ENCODE measurements at regions not wholly inside any gene's neighbourhood (a gene's known extent, or its start where the extent isn't known, plus 50 kb on each side); places are given as distances from the start of the nearest gene placed in this dataset.
"Not testable (repeated sequence)": the region's sequence is repeated elsewhere in the genome, so short reads cannot be mapped to it uniquely, and the experiment has no call there.

GRCh38 chr15:77896147-77897112, 181.1 kb downstream of the TBC1D2B start:
- DNase-seq (ENCODE audit: low read depth): not testable (repeated sequence)

DNA sequence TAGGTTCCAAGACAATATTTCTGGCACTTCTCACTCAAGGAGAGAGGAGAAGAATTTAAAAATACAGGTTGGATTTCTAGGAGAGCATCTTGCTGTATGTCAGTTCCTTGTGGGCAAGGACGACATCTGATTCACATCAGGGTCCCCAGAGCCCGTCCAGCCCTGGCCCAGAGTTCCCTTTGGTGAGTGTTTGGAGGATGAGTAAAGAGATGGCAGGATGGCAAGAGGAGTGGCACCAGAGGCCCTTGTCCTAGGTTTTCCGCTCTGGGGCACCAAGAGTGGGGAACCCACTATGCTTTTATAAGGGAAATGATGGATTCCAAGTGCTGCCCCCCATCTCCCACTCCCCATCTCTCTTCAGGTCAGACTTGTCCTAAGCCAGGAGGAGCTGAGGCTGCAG, 181.8 kb downstream of the TBC1D2B start:
- DNase-seq (ENCODE audit: low read depth): no peak

DNA sequence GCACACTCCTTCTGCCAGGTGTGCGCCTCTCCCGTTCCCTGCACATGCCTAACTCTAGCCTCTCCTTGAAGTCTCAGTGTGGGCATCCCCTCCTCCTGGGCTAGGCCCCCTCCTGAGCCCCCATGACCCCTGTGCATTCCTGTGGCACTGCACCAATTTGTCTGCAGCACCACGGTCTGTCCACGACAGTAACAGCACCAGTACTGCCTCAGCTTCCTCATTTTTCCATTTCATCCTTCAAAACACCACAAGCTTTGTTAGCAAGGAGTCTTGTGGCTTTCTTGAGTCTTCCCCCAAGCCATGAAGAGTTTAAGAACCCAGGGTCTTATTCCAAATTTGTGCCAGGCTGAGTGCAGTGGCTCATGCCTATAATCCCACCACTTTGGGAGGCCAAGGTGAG, 182.4 kb downstream of the TBC1D2B start:
- DNase-seq (ENCODE audit: low read depth): not testable (repeated sequence)

DNA sequence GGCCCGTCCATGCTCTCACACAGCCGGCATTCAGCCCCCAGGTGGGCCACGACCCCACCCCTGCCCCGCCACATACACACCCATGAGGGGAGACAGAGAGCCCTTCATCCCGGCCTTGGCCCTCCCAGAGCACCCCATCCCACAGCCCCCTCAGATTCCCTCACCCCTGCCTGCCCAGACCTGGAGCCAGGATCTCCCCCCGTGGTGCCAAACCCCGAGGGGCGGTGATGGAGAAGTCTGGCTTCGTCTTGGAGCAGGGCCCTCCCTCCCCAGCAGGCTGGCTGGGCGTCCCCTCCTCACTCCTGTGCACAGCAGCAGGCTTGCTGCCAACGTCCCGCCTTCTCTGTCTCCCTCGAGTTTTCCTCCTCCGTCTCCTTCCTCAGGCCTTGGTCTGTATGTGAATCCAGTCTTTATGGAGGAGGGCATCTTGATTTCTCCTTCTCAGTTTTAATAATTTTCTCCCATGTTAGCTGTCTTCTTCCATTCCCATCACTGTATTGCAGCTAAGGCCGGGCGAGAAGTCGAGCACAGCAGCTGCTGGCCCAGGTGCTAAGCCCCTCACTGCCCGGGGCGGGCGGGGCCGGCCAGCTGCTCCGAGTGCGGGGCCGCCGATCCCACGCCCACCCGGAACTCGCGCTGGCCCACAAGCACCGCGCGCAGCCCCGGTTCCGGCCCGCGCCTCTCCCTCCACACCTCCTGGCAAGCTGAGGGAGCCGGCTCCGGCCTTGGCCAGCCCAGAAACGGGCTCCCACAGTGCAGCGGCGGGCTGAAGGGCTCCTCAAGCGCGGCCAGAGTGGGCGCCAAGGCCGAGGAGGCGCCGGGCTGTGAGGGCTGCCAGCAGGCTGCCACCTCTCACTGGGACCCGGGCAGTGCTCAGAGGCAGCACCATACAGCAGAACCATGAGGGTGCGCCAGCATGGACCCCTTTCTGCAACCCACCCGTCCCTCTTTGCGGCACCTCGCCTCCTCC, 183.6 kb downstream of the TBC1D2B start:
- DNase-seq (ENCODE audit: low read depth): not testable (repeated sequence)

GRCh38 chr15:77893246-77893645, 184.3 kb downstream of the TBC1D2B start:
- DNase-seq (ENCODE audit: low read depth): not testable (repeated sequence)

- DNase-seq (ENCODE audit: low read depth): no peak
These were observed 185.2 kb downstream of the TBC1D2B start for GRCh38 chr15:77892335-77892734.

- DNase-seq (ENCODE audit: low read depth): peak; percentile 42
These were observed 185.6 kb downstream of the TBC1D2B start for GRCh38 chr15:77891862-77892261.

DNA sequence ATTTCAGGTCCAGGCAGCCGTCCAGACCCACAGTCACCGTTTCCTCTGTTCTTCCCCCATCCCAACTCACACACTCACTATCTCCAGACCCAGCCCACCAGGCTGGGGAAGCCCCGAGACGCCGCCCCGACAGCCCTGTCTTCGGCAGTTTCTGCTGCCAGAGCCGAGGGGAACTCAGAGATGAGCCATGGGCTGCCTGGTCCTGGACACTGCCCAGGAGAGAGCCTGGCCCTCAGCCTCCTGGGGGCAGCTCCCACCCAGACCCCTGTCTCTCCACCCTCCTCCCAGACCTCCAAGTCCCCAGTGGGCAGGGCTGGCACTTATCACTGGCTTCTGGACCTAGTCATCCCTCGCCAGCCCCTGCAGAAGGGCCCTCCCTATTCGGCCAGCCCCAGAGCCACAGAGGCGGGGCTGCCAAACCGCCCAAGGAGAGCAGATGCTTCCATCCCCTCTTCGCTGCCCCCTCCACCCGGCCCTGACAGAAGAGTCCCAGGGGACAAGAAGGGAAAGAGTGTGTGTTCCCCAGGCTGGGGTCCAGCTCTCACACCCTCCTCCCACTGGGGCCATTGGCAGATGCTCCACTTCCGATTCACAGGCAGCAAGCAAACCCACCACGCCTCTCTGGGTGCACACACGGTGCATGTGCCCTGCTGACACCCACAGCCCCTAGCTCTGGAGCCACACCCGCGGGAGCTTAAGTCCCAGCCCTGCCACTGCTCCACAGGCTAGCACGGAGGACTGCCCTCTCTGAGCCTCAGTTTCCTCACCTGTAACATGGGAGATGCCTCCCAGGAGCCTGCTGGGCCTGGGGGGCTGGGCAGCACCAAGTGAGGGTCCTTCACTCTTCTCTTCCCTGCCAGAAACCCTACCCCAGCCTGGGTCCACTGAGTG, 186.4 kb downstream of the TBC1D2B start:
- peak; percentile 78 for DNase-seq (ENCODE audit: low read depth)

- DNase-seq (ENCODE audit: low read depth): not testable (repeated sequence)
These were observed 187.4 kb downstream of the TBC1D2B start for GRCh38 chr15:77889828-77890725.

- peak; percentile 54 for DNase-seq (ENCODE audit: low read depth)
These were observed 188.3 kb downstream of the TBC1D2B start for GRCh38 chr15:77889009-77889806.

DNA sequence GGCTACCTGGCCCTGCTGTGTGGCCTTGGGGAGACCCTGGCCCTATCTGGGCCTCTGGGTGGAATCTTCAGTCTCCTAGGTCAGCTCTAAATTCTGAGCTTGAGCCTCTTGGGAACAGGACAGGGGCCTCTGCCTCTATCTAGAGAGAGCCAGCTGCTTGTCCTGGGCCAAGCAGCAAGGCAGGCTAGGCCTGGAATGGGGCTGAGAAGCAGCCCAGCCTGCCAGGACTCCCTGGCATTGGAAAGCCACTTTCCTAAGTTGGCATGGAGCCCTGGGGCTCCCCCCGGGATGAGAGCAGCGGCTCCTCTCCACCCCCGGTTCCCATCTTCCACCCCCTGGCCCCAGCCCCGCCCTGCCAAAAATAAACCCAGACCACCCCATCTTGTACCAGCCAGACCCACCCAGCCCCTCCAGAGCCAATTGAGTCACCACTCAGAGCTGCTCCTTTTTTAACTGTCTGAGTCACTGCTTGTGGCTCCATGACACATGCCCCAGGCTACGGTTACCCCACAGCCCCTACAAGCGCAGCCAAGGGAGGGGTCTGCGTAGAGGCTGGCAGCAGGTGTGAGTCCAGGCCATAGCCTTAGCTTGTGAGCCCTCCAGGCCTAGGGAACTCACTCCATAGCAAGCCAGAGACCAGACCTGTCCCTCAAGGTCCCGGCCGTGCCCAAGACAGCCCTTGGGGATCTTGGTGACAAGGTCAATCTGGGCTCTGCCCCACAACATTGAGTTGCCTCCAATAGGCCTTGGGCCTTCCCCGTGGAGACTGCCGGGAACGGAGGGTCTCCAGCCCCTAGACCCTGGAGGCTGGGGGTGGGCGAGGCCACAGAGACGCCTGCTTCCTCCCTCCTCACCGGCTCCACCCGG, 189.7 kb downstream of the TBC1D2B start:
- peak; percentile 41 for DNase-seq (ENCODE audit: low read depth)

DNA sequence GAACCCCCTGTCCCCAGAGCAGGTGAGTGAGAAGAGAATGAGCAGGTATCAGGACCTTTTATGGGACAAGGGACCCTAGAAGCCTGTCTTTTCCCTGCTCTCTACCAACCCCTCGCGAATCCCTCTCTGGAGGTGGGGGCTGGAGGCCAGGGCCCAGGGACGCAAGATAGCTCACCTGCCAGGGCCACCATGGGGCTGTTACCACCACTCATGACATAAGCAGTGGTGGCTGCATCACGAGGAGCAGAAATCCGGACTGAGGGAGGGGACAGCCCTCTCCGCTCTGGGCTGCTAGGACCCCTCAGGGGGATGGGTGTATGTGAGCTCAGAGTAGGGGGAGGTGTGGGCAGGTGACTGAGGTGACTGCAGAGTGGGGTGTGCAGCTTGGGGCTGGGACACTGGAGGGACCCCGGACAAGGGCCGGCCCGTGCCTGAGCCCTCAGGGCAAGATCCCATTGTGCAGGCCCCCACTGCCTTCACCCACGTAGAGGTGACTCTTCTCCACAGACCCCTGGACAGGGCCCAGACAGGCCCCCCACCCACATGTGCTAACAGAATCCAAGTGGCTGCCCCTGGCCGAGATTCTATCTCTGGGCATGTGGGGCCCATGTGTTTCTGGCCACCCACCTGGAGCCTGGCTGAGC, 190.6 kb downstream of the TBC1D2B start:
- DNase-seq (ENCODE audit: low read depth): no peak

DNA sequence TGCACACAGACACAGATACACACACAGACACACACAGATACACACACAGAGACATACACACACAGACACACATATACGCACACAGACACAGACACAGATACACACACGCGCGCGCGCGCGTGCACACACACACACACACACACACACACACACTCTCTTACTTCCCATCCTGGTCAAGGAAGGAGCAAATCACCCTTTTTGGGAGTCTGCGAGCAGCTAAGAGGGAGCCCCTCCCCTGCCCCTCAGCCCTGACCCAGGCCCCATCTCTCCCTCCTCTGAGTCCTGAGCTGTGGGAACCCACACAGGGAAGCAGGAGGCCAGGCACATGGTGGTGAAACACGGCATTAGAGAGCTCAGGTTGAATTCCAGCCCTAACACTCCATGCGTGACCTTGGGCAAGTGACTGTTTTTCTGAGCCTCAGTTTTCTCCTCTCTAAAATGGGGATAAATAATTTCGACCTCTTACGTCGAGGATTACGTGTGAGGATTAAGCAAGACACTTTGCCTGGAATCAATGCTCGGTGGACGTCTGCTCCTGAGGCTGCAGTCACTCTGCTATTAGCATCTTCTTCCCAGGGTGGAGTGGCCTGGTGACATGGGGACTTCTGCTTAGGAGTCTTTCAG, 191.5 kb downstream of the TBC1D2B start:
- not testable (repeated sequence) for DNase-seq (ENCODE audit: low read depth)

GRCh38 chr15:77883012-77883411, 194.5 kb downstream of the TBC1D2B start:
- not testable (repeated sequence) for DNase-seq (ENCODE audit: low read depth)

GRCh38 chr15:77881950-77882349, 195.6 kb downstream of the TBC1D2B start:
- DNase-seq (ENCODE audit: low read depth): no peak

GRCh38 chr15:77881535-77881934, 196.0 kb downstream of the TBC1D2B start:
- not testable (repeated sequence) for DNase-seq (ENCODE audit: low read depth)

- DNase-seq (ENCODE audit: low read depth): not testable (repeated sequence)
These were observed 198.0 kb downstream of the TBC1D2B start for GRCh38 chr15:77879466-77879865.

Data from RPMI7951 (cell line).